ENCODE measurements at regions not wholly inside any gene's neighbourhood (a gene's known extent, or its start where the extent isn't known, plus 50 kb on each side); places are given as distances from the start of the nearest gene placed in this dataset.

- Histone ChIP-seq H4K20me1 (no peaks in the 10 kb centered on the region), H3K9ac (no peak overlapping the region), H3K36me3 (no peaks in the 10 kb centered on the region; a peak in 1 of 22 replicates), H3K27ac (peak overlapping the region in 3 of 11 experiments; percentile 15 to 19 (median 18); a peak in 4 of 22 replicates), H3K9me3 (replicated peaks in 1 of 11) (peaks cover 7 to 21% (median 13%) of the 10 kb centered on the region in 11 experiments; a peak in 18 of 22 replicates), H3K27me3 (peaks cover 0 to 9% (median 0%) of the 10 kb centered on the region in 11 experiments; a peak in 4 of 22 replicates), H3K4me2 (peak overlapping the region in 10 of 11 experiments; percentile 8 to 59 (median 44); a peak in 18 of 22 replicates), H3K4me3 (no peak overlapping the region), H3K4me1 (peaks cover 17 to 53% (median 26%) of the 10 kb centered on the region in 10 experiments)
- TF ChIP-seq Cebpa-rat (IDR thresholded peaks at IDR 0.05): no peak
Observed at GRCh38 chrX:13257223-13258051, 62.4 kb downstream of the ATXN3L start.

- H3K36me3 ChIP-seq: no peaks in the 10 kb centered on the region; a peak in 1 of 22 replicates
- peaks cover 18 to 61% (median 28%) of the 10 kb centered on the region in 10 experiments for H3K4me1 ChIP-seq
- no peaks in the 10 kb centered on the region for H4K20me1 ChIP-seq
- no peak for TF ChIP-seq Cebpa-rat (IDR thresholded peaks at IDR 0.05)
- H3K9me3 ChIP-seq (replicated peaks in 1 of 11): peaks cover 5 to 25% (median 13%) of the 10 kb centered on the region in 11 experiments; a peak in 17 of 22 replicates
- H3K27ac ChIP-seq: peak overlapping the region in 5 of 11 experiments; percentile 3 to 30 (median 18); a peak in 5 of 22 replicates
- no peak overlapping the region for H3K4me3 ChIP-seq
- no peak overlapping the region for H3K9ac ChIP-seq
- peaks cover 0 to 9% (median 0%) of the 10 kb centered on the region in 11 experiments; a peak in 5 of 22 replicates for H3K27me3 ChIP-seq
- H3K4me2 ChIP-seq: peak overlapping the region; percentile 1 to 56 (median 42); a peak in 19 of 22 replicates
Observed at GRCh38 chrX:13256603-13257002, 63.2 kb downstream of the ATXN3L start.

- Histone ChIP-seq H3K4me3 (no peak overlapping the region), H3K9me3 (replicated peaks in 1 of 11) (peaks cover 5 to 25% (median 13%) of the 10 kb centered on the region in 11 experiments; a peak in 17 of 22 replicates), H3K4me1 (peaks cover 18 to 76% (median 36%) of the 10 kb centered on the region in 10 experiments), H3K27me3 (peaks cover 0 to 9% (median 0%) of the 10 kb centered on the region in 11 experiments; a peak in 5 of 22 replicates), H3K36me3 (no peaks in the 10 kb centered on the region; a peak in 1 of 22 replicates), H3K9ac (no peak overlapping the region), H3K4me2 (peak overlapping the region in 5 of 11 experiments; percentile 3 to 69 (median 36); a peak in 6 of 22 replicates), H3K27ac (peak overlapping the region in 7 of 11 experiments; percentile 14 to 97 (median 85); a peak in 6 of 22 replicates), H4K20me1 (no peaks in the 10 kb centered on the region)
- no peak for TF ChIP-seq Cebpa-rat (IDR thresholded peaks at IDR 0.05)
Observed at GRCh38 chrX:13254870-13255269, 65.0 kb downstream of the ATXN3L start.

- H3K4me2 ChIP-seq: peak overlapping the region in 6 of 11 experiments; percentile 3 to 69 (median 26); a peak in 11 of 22 replicates
- peaks cover 0 to 11% (median 0%) of the 10 kb centered on the region in 11 experiments; a peak in 5 of 22 replicates for H3K27me3 ChIP-seq
- no peak overlapping the region for H3K4me3 ChIP-seq
Observed at GRCh38 chrX:13254076-13254785, 65.6 kb downstream of the ATXN3L start.

GRCh38 chrX:13253223-13253622 lies 66.6 kb downstream of the ATXN3L start:
- H3K36me3 ChIP-seq: no peaks in the 10 kb centered on the region; a peak in 1 of 22 replicates
- H3K4me2 ChIP-seq: peak overlapping the region in 4 of 11 experiments; percentile 10 to 69 (median 37); a peak in 6 of 22 replicates
- peaks cover 0 to 13% (median 0%) of the 10 kb centered on the region in 11 experiments; a peak in 5 of 22 replicates for H3K27me3 ChIP-seq
- H3K9me3 ChIP-seq (replicated peaks in 1 of 11): peaks cover 0 to 17% (median 8%) of the 10 kb centered on the region in 11 experiments; a peak in 12 of 22 replicates
- 0 out of 22 replicates have a peak overlapping the region, but pooled peaks of 1 of the 11 experiments have one; percentile 80 for H3K9ac ChIP-seq
- no peak overlapping the region for H3K4me3 ChIP-seq
- no peaks in the 10 kb centered on the region for H4K20me1 ChIP-seq
- peak overlapping the region in 9 of 11 experiments; percentile 0 to 97 (median 79); a peak in 15 of 22 replicates for H3K27ac ChIP-seq
- peaks cover 18 to 92% (median 36%) of the 10 kb centered on the region in 10 experiments for H3K4me1 ChIP-seq
- no peak for TF ChIP-seq Cebpa-rat (IDR thresholded peaks at IDR 0.05)

More at GRCh38 chrX:13254076-13254785, 65.6 kb downstream of the ATXN3L start:
- Histone ChIP-seq H4K20me1 (no peaks in the 10 kb centered on the region), H3K36me3 (no peaks in the 10 kb centered on the region; a peak in 1 of 22 replicates), H3K9ac (no peak overlapping the region), H3K27ac (peak overlapping the region in 8 of 11 experiments; percentile 0 to 97 (median 82); a peak in 11 of 22 replicates), H3K9me3 (replicated peaks in 1 of 11) (peaks cover 5 to 25% (median 13%) of the 10 kb centered on the region in 11 experiments; a peak in 17 of 22 replicates), H3K4me1 (peaks cover 18 to 82% (median 36%) of the 10 kb centered on the region in 10 experiments)
- TF ChIP-seq Cebpa-rat (IDR thresholded peaks at IDR 0.05): no peak

GRCh38 chrX:13252726-13253125 lies 67.1 kb downstream of the ATXN3L start:
- H3K27me3 ChIP-seq: peaks cover 0 to 13% (median 0%) of the 10 kb centered on the region in 11 experiments; a peak in 5 of 22 replicates
- H3K4me3 ChIP-seq: no peak overlapping the region
- H3K36me3 ChIP-seq: no peaks in the 10 kb centered on the region; a peak in 1 of 22 replicates
- H3K9me3 ChIP-seq (replicated peaks in 1 of 11): peaks cover 0 to 17% (median 8%) of the 10 kb centered on the region in 11 experiments; a peak in 12 of 22 replicates
- H4K20me1 ChIP-seq: no peaks in the 10 kb centered on the region
- H3K4me1 ChIP-seq: peaks cover 13 to 92% (median 34%) of the 10 kb centered on the region in 10 experiments
- peak overlapping the region in 3 of 11 experiments; percentile 60 to 80 (median 73); a peak in 4 of 22 replicates for H3K9ac ChIP-seq
- H3K4me2 ChIP-seq: peak overlapping the region in 3 of 11 experiments; percentile 14 to 69 (median 36); a peak in 5 of 22 replicates
- H3K27ac ChIP-seq: peak overlapping the region in 9 of 11 experiments; percentile 23 to 97 (median 79); a peak in 17 of 22 replicates
- no peak for TF ChIP-seq Cebpa-rat (IDR thresholded peaks at IDR 0.05)

GRCh38 chrX:13250826-13251580 lies 68.8 kb downstream of the ATXN3L start:
- Histone ChIP-seq H3K4me3 (no peak overlapping the region), H4K20me1 (no peaks in the 10 kb centered on the region), H3K9me3 (replicated peaks in 1 of 11) (peaks cover 0 to 18% (median 8%) of the 10 kb centered on the region in 11 experiments; a peak in 16 of 22 replicates), H3K27ac (peak overlapping the region in 10 of 11 experiments; percentile 54 to 97 (median 78); a peak in 19 of 22 replicates), H3K4me2 (peak overlapping the region in 8 of 11 experiments; percentile 13 to 63 (median 32); a peak in 15 of 22 replicates), H3K27me3 (peaks cover 0 to 9% (median 0%) of the 10 kb centered on the region in 11 experiments; a peak in 4 of 22 replicates), H3K9ac (peak overlapping the region in 7 of 11 experiments; percentile 11 to 82 (median 58); a peak in 14 of 22 replicates), H3K36me3 (no peaks in the 10 kb centered on the region; a peak in 1 of 22 replicates), H3K4me1 (peaks cover 0 to 79% (median 23%) of the 10 kb centered on the region in 10 experiments; a peak in 14 of 20 replicates)
- peak in 8 of 11 experiments; percentile 32 to 99 (median 78); a peak in 14 of 22 replicates for TF ChIP-seq Cebpa-rat (IDR thresholded peaks at IDR 0.05)
